Caco-2 (cell line): ENCODE measurements at regions not wholly inside any gene's neighbourhood (a gene's known extent, or its start where the extent isn't known, plus 50 kb on each side); places are given as distances from the start of the nearest gene placed in this dataset.

Source experiments
- BruUV-seq: library from RNA; stranded (reverse); fragments of 400-500 nt; replicated peaks from 2 replicates; lab custom pipeline; 2021; lab: Mats Ljungman, UMichigan
- CTCF ChIA-PET: fragments of 300-600 bp; sonication (Branson Sonifier 250); formaldehyde crosslinking; loops from one replicate; lab custom pipeline; 2022; ENCODE audit warnings: antibody characterized with exemption; lab: Charles Lee
- POLR2A ChIA-PET: fragments of 300-600 bp; sonication (Branson Sonifier 250); formaldehyde crosslinking; loops from one replicate; lab custom pipeline; 2022; ENCODE audit warnings: antibody characterized with exemption; lab: Charles Lee
- DNase-seq, 2 experiments: peaks; one replicate each; pipeline versions ENCODE4 v3.0.0 to v3.0.0-alpha.2; 2020 to 2022
- H3K27me3 ChIP-seq: replicated peaks from 2 replicates; pipeline ENCODE4 v1.6.0; 2011; ENCODE audit warnings: low read length; ENCODE audit not compliant: control insufficient read depth, insufficient read depth
- H3K36me3 ChIP-seq: 2 replicates; pipeline ENCODE4 v1.5.1; 2011; ENCODE audit warnings: low read length; ENCODE audit not compliant: control insufficient read depth, insufficient read depth
- H3K4me1 ChIP-seq: fragments of 250-450 bp; sonication (Bioruptor Pico); 2 replicates; pipeline ENCODE4 v1.5.1; 2020; ENCODE audit warnings: mild to moderate bottlenecking
- H3K4me3 ChIP-seq: 2 replicates; pipeline ENCODE4 v1.5.1; 2011; ENCODE audit warnings: low read depth, mild to moderate bottlenecking, control low read depth, low read length
- H3K9me3 ChIP-seq: fragments of 250-450 bp; sonication (Bioruptor Pico); 2 replicates; pipeline ENCODE4 v1.5.1; 2020; ENCODE audit warnings: mild to moderate bottlenecking, moderate library complexity
- H3K27ac Mint-ChIP-seq: one replicate; pipeline ENCODE4 v1.8.0; 2022; ENCODE audit warnings: mixed read lengths; ENCODE audit not compliant: unreplicated experiment
- H3K27me3 Mint-ChIP-seq: one replicate; pipeline ENCODE4 v1.8.0; 2022; ENCODE audit warnings: mixed read lengths; ENCODE audit not compliant: insufficient read depth, unreplicated experiment
- H3K36me3 Mint-ChIP-seq: one replicate; pipeline ENCODE4 v1.8.0; 2022; ENCODE audit warnings: mild to moderate bottlenecking, mixed read lengths; ENCODE audit not compliant: insufficient read depth, unreplicated experiment
- H3K4me1 Mint-ChIP-seq: one replicate; pipeline ENCODE4 v1.8.0; 2022; ENCODE audit warnings: low read depth, mixed read lengths; ENCODE audit not compliant: unreplicated experiment
- H3K4me3 Mint-ChIP-seq: one replicate; pipeline ENCODE4 v1.8.0; 2022; ENCODE audit warnings: mild to moderate bottlenecking, moderate library complexity, mixed read lengths; ENCODE audit not compliant: unreplicated experiment
- H3K9me3 Mint-ChIP-seq: one replicate; pipeline ENCODE4 v1.8.0; 2022; ENCODE audit warnings: mixed read lengths; ENCODE audit not compliant: unreplicated experiment
- intact Hi-C: fragments of 100-400 bp; cut with micrococcal nuclease; formaldehyde crosslinking; loops from one replicate; pipeline ENCODE4 v1.10.0; 2022; ENCODE audit not compliant: unreplicated experiment
- TF ChIP-seq, protein P1 (sequence below), 2 experiments: fragments of 200-600 bp in 1 of 2; IDR thresholded peaks; 1 replicate in 1 of 2; 2 replicates in 1 of 2; pipeline versions ENCODE4 v1.5.1 to v1.8.0; 2011 to 2022; ENCODE audit warnings: antibody characterized with exemption in 1 of 2, control low read depth in 1 of 2, inconsistent platforms in 1 of 2, low read depth in 1 of 2, low read length in 1 of 2, mild to moderate bottlenecking in 1 of 2, moderate library complexity in 1 of 2; ENCODE audit not compliant: insufficient read depth in 1 of 2, severe bottlenecking in 1 of 2, unreplicated experiment in 1 of 2

- H3K4me3 Mint-ChIP-seq, result no peak overlapping the region
- Histone ChIP-seq H3K27me3 (no peaks in the 10 kb centered on the region), H3K4me1 (peaks cover 8% of the 10 kb centered on the region; the same call in 1 of the 2 replicates), H3K36me3 (no peaks in the 10 kb centered on the region; the same call in 1 of the 2 replicates), H3K4me3 (no peak overlapping the region), H3K9me3 (peaks cover 2% of the 10 kb centered on the region; the same call in 1 of the 2 replicates)
- BruUV-seq, result no TSS peak
- H3K27me3 Mint-ChIP-seq, result no peaks in the 10 kb centered on the region
- peaks cover 11% of the 10 kb centered on the region for H3K36me3 Mint-ChIP-seq
- ChIA-PET POLR2A (no interaction called here), CTCF (no interaction called here)
- intact Hi-C loops, result no loop called here
- H3K27ac Mint-ChIP-seq, result no peak overlapping the region
- TF ChIP-seq, protein P1, sequence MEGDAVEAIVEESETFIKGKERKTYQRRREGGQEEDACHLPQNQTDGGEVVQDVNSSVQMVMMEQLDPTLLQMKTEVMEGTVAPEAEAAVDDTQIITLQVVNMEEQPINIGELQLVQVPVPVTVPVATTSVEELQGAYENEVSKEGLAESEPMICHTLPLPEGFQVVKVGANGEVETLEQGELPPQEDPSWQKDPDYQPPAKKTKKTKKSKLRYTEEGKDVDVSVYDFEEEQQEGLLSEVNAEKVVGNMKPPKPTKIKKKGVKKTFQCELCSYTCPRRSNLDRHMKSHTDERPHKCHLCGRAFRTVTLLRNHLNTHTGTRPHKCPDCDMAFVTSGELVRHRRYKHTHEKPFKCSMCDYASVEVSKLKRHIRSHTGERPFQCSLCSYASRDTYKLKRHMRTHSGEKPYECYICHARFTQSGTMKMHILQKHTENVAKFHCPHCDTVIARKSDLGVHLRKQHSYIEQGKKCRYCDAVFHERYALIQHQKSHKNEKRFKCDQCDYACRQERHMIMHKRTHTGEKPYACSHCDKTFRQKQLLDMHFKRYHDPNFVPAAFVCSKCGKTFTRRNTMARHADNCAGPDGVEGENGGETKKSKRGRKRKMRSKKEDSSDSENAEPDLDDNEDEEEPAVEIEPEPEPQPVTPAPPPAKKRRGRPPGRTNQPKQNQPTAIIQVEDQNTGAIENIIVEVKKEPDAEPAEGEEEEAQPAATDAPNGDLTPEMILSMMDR (IDR thresholded peaks at IDR 0.05; ENCODE audit: insufficient read depth in 1 of 2, low read depth in 1 of 2, low read length in 1 of 2, severe bottlenecking in 1 of 2, unreplicated experiment in 1 of 2), result no peak
- H3K9me3 Mint-ChIP-seq, result peaks cover 18% of the 10 kb centered on the region
- DNase-seq, result no peak
- peaks cover 15% of the 10 kb centered on the region for H3K4me1 Mint-ChIP-seq
These were observed 63.4 kb upstream of the FAM174B start for GRCh38 chr15:92719021-92719420.

- no peaks in the 10 kb centered on the region for H3K9me3 ChIP-seq
- no peak overlapping the region for H3K4me3 ChIP-seq
- ChIA-PET POLR2A (no interaction called here), CTCF (no interaction called here)
- no TSS peak for BruUV-seq
- intact Hi-C loops, result no loop called here
- DNase-seq, result no peak
- TF ChIP-seq, protein P1 (IDR thresholded peaks at IDR 0.05; ENCODE audit: insufficient read depth in 1 of 2, low read depth in 1 of 2, low read length in 1 of 2, severe bottlenecking in 1 of 2, unreplicated experiment in 1 of 2), result no peak
- no peaks in the 10 kb centered on the region for H3K27me3 Mint-ChIP-seq
- peaks cover 25% of the 10 kb centered on the region for H3K4me1 Mint-ChIP-seq
- H3K4me1 ChIP-seq, result peaks cover 9% of the 10 kb centered on the region
- H3K27ac Mint-ChIP-seq, result no peak overlapping the region
- no peak overlapping the region for H3K4me3 Mint-ChIP-seq
- H3K36me3 Mint-ChIP-seq, result peaks cover 6% of the 10 kb centered on the region
- H3K27me3 ChIP-seq, result no peaks in the 10 kb centered on the region
- peaks cover 18% of the 10 kb centered on the region for H3K9me3 Mint-ChIP-seq
- no peaks in the 10 kb centered on the region for H3K36me3 ChIP-seq
These were observed 68.6 kb upstream of the FAM174B start for GRCh38 chr15:92724144-92724543.

- Histone ChIP-seq H3K36me3 (no peaks in the 10 kb centered on the region), H3K4me3 (no peak overlapping the region), H3K4me1 (peaks cover 12% of the 10 kb centered on the region), H3K27me3 (no peaks in the 10 kb centered on the region), H3K9me3 (no peaks in the 10 kb centered on the region)
- H3K27me3 Mint-ChIP-seq, result no peaks in the 10 kb centered on the region
- peaks cover 5% of the 10 kb centered on the region for H3K36me3 Mint-ChIP-seq
- no peak for DNase-seq
- no peak overlapping the region for H3K27ac Mint-ChIP-seq
- intact Hi-C loops, result no loop called here
- peaks cover 8% of the 10 kb centered on the region for H3K9me3 Mint-ChIP-seq
- ChIA-PET POLR2A (no interaction called here), CTCF (no interaction called here)
- no peak overlapping the region for H3K4me3 Mint-ChIP-seq
- no TSS peak for BruUV-seq
- peaks cover 25% of the 10 kb centered on the region for H3K4me1 Mint-ChIP-seq
- TF ChIP-seq, protein P1 (IDR thresholded peaks at IDR 0.05; ENCODE audit: insufficient read depth in 1 of 2, low read depth in 1 of 2, low read length in 1 of 2, severe bottlenecking in 1 of 2, unreplicated experiment in 1 of 2), result no peak
These were observed 69.6 kb upstream of the FAM174B start for GRCh38 chr15:92725171-92725570.
